Prostate gland (tissue), 2 donors: ENCODE measurements at regions not wholly inside any gene's neighbourhood (a gene's known extent, or its start where the extent isn't known, plus 50 kb on each side); places are given as distances from the start of the nearest gene placed in this dataset.

Source experiments
- DNase-seq: peaks from one replicate; pipeline ENCODE4 v3.0.0-alpha.2; 2019; ENCODE audit warnings: low spot score
- H3K27ac ChIP-seq, 2 donors: fragments of 200-600 bp; sonication (generic); 2 replicates each; pipeline ENCODE4 v1.5.1; 2017 to 2019
- H3K27me3 ChIP-seq: fragments of 200-600 bp; sonication (generic); replicated peaks from 2 replicates; pipeline ENCODE4 v1.5.1; 2019; ENCODE audit not compliant: insufficient read depth
- H3K36me3 ChIP-seq, 2 donors: fragments of 200-600 bp; sonication (generic); 1 replicate in 1 of 2; 2 replicates in 1 of 2; pipeline versions ENCODE4 v1.5.1 to v1.8.1; 2017 to 2019
- H3K4me1 ChIP-seq: fragments of 200-600 bp; sonication (generic); replicated peaks from 2 replicates; pipeline ENCODE4 v1.5.1; 2019
- H3K4me3 ChIP-seq, 2 donors: fragments of 200-600 bp; sonication (generic); 2 replicates each; pipeline ENCODE4 v1.5.1; 2017 to 2019
- H3K9me3 ChIP-seq: fragments of 200-600 bp; sonication (generic); 2 replicates; pipeline ENCODE4 v1.5.1; 2017
- CTCF ChIP-seq, 4 experiments: fragments of 200-600 bp in 2 of 4; fragments of 450-650 bp in 2 of 4; sonication (generic) in 2 of 4; IDR thresholded peaks; 1 replicate in 3 of 4; 2 replicates in 1 of 4; pipeline ENCODE4 v1.5.1; 2016 to 2019; ENCODE audit warnings: antibody characterized with exemption in 4 of 4, mild to moderate bottlenecking in 2 of 4, moderate library complexity in 2 of 4
- POLR2A ChIP-seq: fragments of 450-650 bp; IDR thresholded peaks from one replicate; pipeline ENCODE4 v1.6.1; 2016; ENCODE audit warnings: antibody characterized with exemption, mild to moderate bottlenecking
- POLR2AphosphoS5 ChIP-seq: sonication (generic); formaldehyde crosslinking; IDR thresholded peaks from one replicate; pipeline ENCODE4 v1.6.1; 2017; ENCODE audit warnings: antibody characterized with exemption
- WGBS: methylation state at CpG from one replicate; pipeline ENCODE4 v1.1.5; 2018; 5-methylcytosine and 5-hydroxymethylcytosine counted together
- intact Hi-C: fragments of 100-400 bp; cut with DNase I; formaldehyde crosslinking; loops from one replicate; pipeline ENCODE4 v1.14.2; 2022

GRCh38 chr5:13029211-13029610, 915.3 kb downstream of the DNAH5 start:
- no peak overlapping the region for H3K27ac ChIP-seq
- 79% methylated on average over 1 of the region's 1 CpG for WGBS
- TF ChIP-seq POLR2A (no peak), CTCF (IDR thresholded peaks at IDR 0.05) (no peak), POLR2AphosphoS5 (no peak)
- DNase-seq = no peak
- no peak overlapping the region for H3K4me3 ChIP-seq
- intact Hi-C loops = no loop called here
- no peaks in the 10 kb centered on the region for H3K9me3 ChIP-seq
- no peaks in the 10 kb centered on the region for H3K4me1 ChIP-seq
- H3K36me3 ChIP-seq = no peaks in the 10 kb centered on the region
- H3K27me3 ChIP-seq = no peaks in the 10 kb centered on the region

- Histone ChIP-seq H3K4me3 (no peak overlapping the region), H3K36me3 (no peaks in the 10 kb centered on the region), H3K27me3 (no peaks in the 10 kb centered on the region), H3K4me1 (no peaks in the 10 kb centered on the region), H3K27ac (no peak overlapping the region), H3K9me3 (no peaks in the 10 kb centered on the region)
- TF ChIP-seq POLR2A = no peak
- no peak for TF ChIP-seq POLR2AphosphoS5
- no peak for TF ChIP-seq CTCF (IDR thresholded peaks at IDR 0.05)
- 80% methylated on average over 4 of the region's 4 CpGs for WGBS
- intact Hi-C loops = no loop called here
- no peak for DNase-seq
Observed at GRCh38 chr5:13027874-13028273, 916.6 kb downstream of the DNAH5 start.

GRCh38 chr5:13019729-13020128, 924.8 kb downstream of the DNAH5 start:
- Histone ChIP-seq H3K4me1 (no peaks in the 10 kb centered on the region), H3K27ac (no peak overlapping the region), H3K4me3 (no peak overlapping the region), H3K36me3 (no peaks in the 10 kb centered on the region), H3K27me3 (no peaks in the 10 kb centered on the region), H3K9me3 (no peaks in the 10 kb centered on the region)
- intact Hi-C loops = no loop called here
- TF ChIP-seq POLR2AphosphoS5 = no peak
- TF ChIP-seq POLR2A = no peak
- no peak for TF ChIP-seq CTCF (IDR thresholded peaks at IDR 0.05)
- no peak for DNase-seq
- 67% methylated on average over 1 of the region's 1 CpG for WGBS

GRCh38 chr5:13003457-13003856, 941.0 kb downstream of the DNAH5 start:
- Histone ChIP-seq H3K4me1 (no peaks in the 10 kb centered on the region), H3K9me3 (no peaks in the 10 kb centered on the region), H3K36me3 (no peaks in the 10 kb centered on the region), H3K27me3 (no peaks in the 10 kb centered on the region), H3K4me3 (no peak overlapping the region), H3K27ac (no peak overlapping the region)
- TF ChIP-seq POLR2AphosphoS5 (no peak), POLR2A (no peak)
- intact Hi-C loops = no loop called here
- DNase-seq = no peak
- 61% methylated on average over 1 of the region's 1 CpG for WGBS

GRCh38 chr5:12999667-13000066, 944.8 kb downstream of the DNAH5 start:
- Histone ChIP-seq H3K27ac (no peak overlapping the region), H3K27me3 (no peaks in the 10 kb centered on the region), H3K9me3 (no peaks in the 10 kb centered on the region), H3K4me1 (no peaks in the 10 kb centered on the region), H3K36me3 (no peaks in the 10 kb centered on the region), H3K4me3 (no peak overlapping the region)
- TF ChIP-seq POLR2A = no peak
- TF ChIP-seq POLR2AphosphoS5 = no peak
- no peak for TF ChIP-seq CTCF (IDR thresholded peaks at IDR 0.05)
- intact Hi-C loops = no loop called here
- WGBS = 95% methylated on average over 5 of the region's 5 CpGs
- no peak for DNase-seq
